ENCODE measurements at regions not wholly inside any gene's neighbourhood (a gene's known extent, or its start where the extent isn't known, plus 50 kb on each side); places are given as distances from the start of the nearest gene placed in this dataset.

- no peak for TF ChIP-seq CTCF (IDR thresholded peaks at IDR 0.05; ENCODE audit: insufficient read depth, low read length, poor library complexity, severe bottlenecking)
- Histone ChIP-seq H3K27me3 (ENCODE audit: control insufficient read depth, insufficient read depth, low read length) (no peaks in the 10 kb centered on the region), H3K4me3 (ENCODE audit: low read depth, low read length) (no peak overlapping the region), H3K36me3 (ENCODE audit: control insufficient read depth, insufficient read depth, low read length) (no peaks in the 10 kb centered on the region)
- no peak for DNase-seq (ENCODE audit: low read depth)
Measured at GRCh38 chr12:69054343-69055056, 121.5 kb upstream of the CPM start.

- no peaks in the 10 kb centered on the region for H3K27me3 ChIP-seq (ENCODE audit: control insufficient read depth, insufficient read depth, low read length)
Measured at GRCh38 chr12:69055280-69055679, 122.3 kb upstream of the CPM start.

GRCh38 chr12:69055706-69056105 lies 122.7 kb upstream of the CPM start:
- no peak overlapping the region for H3K4me3 ChIP-seq (ENCODE audit: low read depth, low read length)

More at GRCh38 chr12:69055280-69055679, 122.3 kb upstream of the CPM start:
- no peaks in the 10 kb centered on the region for H3K36me3 ChIP-seq (ENCODE audit: control insufficient read depth, insufficient read depth, low read length)
- DNase-seq (ENCODE audit: low read depth): no peak
- H3K4me3 ChIP-seq (ENCODE audit: low read depth, low read length): no peak overlapping the region
- TF ChIP-seq CTCF (IDR thresholded peaks at IDR 0.05; ENCODE audit: insufficient read depth, low read length, poor library complexity, severe bottlenecking): no peak

GRCh38 chr12:69056743-69057515 lies 124.0 kb upstream of the CPM start:
- TF ChIP-seq CTCF (IDR thresholded peaks at IDR 0.05; ENCODE audit: insufficient read depth, low read length, poor library complexity, severe bottlenecking): no peak
- no peak overlapping the region for H3K4me3 ChIP-seq (ENCODE audit: low read depth, low read length)
- no peaks in the 10 kb centered on the region for H3K36me3 ChIP-seq (ENCODE audit: control insufficient read depth, insufficient read depth, low read length)
- H3K27me3 ChIP-seq (ENCODE audit: control insufficient read depth, insufficient read depth, low read length): no peaks in the 10 kb centered on the region
- DNase-seq (ENCODE audit: low read depth): no peak

More at GRCh38 chr12:69055706-69056105, 122.7 kb upstream of the CPM start:
- no peak for TF ChIP-seq CTCF (IDR thresholded peaks at IDR 0.05; ENCODE audit: insufficient read depth, low read length, poor library complexity, severe bottlenecking)
- Histone ChIP-seq H3K36me3 (ENCODE audit: control insufficient read depth, insufficient read depth, low read length) (no peaks in the 10 kb centered on the region), H3K27me3 (ENCODE audit: control insufficient read depth, insufficient read depth, low read length) (no peaks in the 10 kb centered on the region)
- DNase-seq (ENCODE audit: low read depth): no peak

GRCh38 chr12:69057742-69058141 lies 124.8 kb upstream of the CPM start:
- no peak for DNase-seq (ENCODE audit: low read depth)
- Histone ChIP-seq H3K36me3 (ENCODE audit: control insufficient read depth, insufficient read depth, low read length) (no peaks in the 10 kb centered on the region), H3K4me3 (ENCODE audit: low read depth, low read length) (no peak overlapping the region), H3K27me3 (ENCODE audit: control insufficient read depth, insufficient read depth, low read length) (no peaks in the 10 kb centered on the region)
- no peak for TF ChIP-seq CTCF (IDR thresholded peaks at IDR 0.05; ENCODE audit: insufficient read depth, low read length, poor library complexity, severe bottlenecking)
